Tibial nerve (tissue), 4 donors: ENCODE measurements at regions not wholly inside any gene's neighbourhood (a gene's known extent, or its start where the extent isn't known, plus 50 kb on each side); places are given as distances from the start of the nearest gene placed in this dataset.
"Not testable (repeated sequence)": the region's sequence is repeated elsewhere in the genome, so short reads cannot be mapped to it uniquely, and the experiment has no call there.

Source experiments
- DNase-seq, 2 donors: peaks; one replicate each; pipeline ENCODE4 v3.0.0-alpha.2; 2019; ENCODE audit warnings: low spot score in 2 of 2
- H3K27ac ChIP-seq, 4 donors: fragments of 200-600 bp; sonication (generic) in 3 of 4; one replicate each; pipeline ENCODE4 v1.5.1; 2017 to 2019; ENCODE audit warnings: mild to moderate bottlenecking in 1 of 4
- H3K27me3 ChIP-seq, 2 donors: fragments of 200-600 bp; sonication (generic) in 1 of 2; one replicate each; pipeline versions ENCODE4 v1.5.1 to v1.6.0; 2017 to 2019
- H3K36me3 ChIP-seq, 3 donors: fragments of 200-600 bp; sonication (generic); one replicate each; pipeline ENCODE4 v1.5.1; 2018 to 2019
- H3K4me1 ChIP-seq, 4 donors: fragments of 200-600 bp; sonication (generic) in 3 of 4; one replicate each; pipeline ENCODE4 v1.5.1; 2017 to 2019
- H3K4me3 ChIP-seq, 4 donors: fragments of 200-600 bp; sonication (generic) in 3 of 4; one replicate each; pipeline ENCODE4 v1.5.1; 2017 to 2019; ENCODE audit warnings: mild to moderate bottlenecking in 1 of 4, moderate library complexity in 1 of 4
- H3K9me3 ChIP-seq, 4 donors: fragments of 200-600 bp; sonication (generic) in 3 of 4; one replicate each; pipeline ENCODE4 v1.5.1; 2017 to 2019
- CTCF ChIP-seq, 5 experiments: fragments of 200-600 bp in 3 of 5; fragments of 450-650 bp in 2 of 5; sonication (generic) in 3 of 5; IDR thresholded peaks; one replicate each; pipeline ENCODE4 v1.5.1; 2016 to 2019; ENCODE audit warnings: antibody characterized with exemption in 5 of 5, mild to moderate bottlenecking in 3 of 5, moderate library complexity in 2 of 5
- EP300 ChIP-seq, 2 donors: sonication (generic); formaldehyde crosslinking; IDR thresholded peaks; one replicate each; pipeline ENCODE4 v1.6.1; 2017; ENCODE audit warnings: antibody characterized with exemption in 2 of 2, mild to moderate bottlenecking in 1 of 2
- POLR2A ChIP-seq, 2 donors: fragments of 450-650 bp; IDR thresholded peaks; one replicate each; pipeline ENCODE4 v1.6.1; 2017; ENCODE audit warnings: antibody characterized with exemption in 2 of 2, mild to moderate bottlenecking in 2 of 2, moderate library complexity in 2 of 2
- WGBS, 2 donors: methylation state at CpG; one replicate each; pipeline ENCODE4 v1.1.5; 2018; 5-methylcytosine and 5-hydroxymethylcytosine counted together

- H3K27me3 ChIP-seq, result no peaks in the 10 kb centered on the region
- H3K27ac ChIP-seq, result no peak overlapping the region
- H3K9me3 ChIP-seq, result peaks cover 0 to 14% (median 0%) of the 10 kb centered on the region in 4 donors
- H3K4me3 ChIP-seq, result no peak overlapping the region
- no peaks in the 10 kb centered on the region for H3K4me1 ChIP-seq
- no peak for TF ChIP-seq POLR2A (IDR thresholded peaks at IDR 0.05)
- TF ChIP-seq CTCF (IDR thresholded peaks at IDR 0.05), result no peak
- TF ChIP-seq EP300 (IDR thresholded peaks at IDR 0.05), result no peak
- 81 to 88% methylated on average over 4 of the region's 4 CpGs for WGBS, 2 donors
- no peak for DNase-seq
- no peaks in the 10 kb centered on the region for H3K36me3 ChIP-seq
Observed at GRCh38 chr5:89053547-89053946, 170.6 kb upstream of the MEF2C start.

- peaks cover 0 to 14% (median 0%) of the 10 kb centered on the region in 4 donors for H3K9me3 ChIP-seq
- DNase-seq, H3K27ac ChIP-seq, H3K4me1 ChIP-seq, H3K4me3 ChIP-seq, H3K36me3 ChIP-seq, H3K27me3 ChIP-seq: not testable (repeated sequence)
- 93 to 99% methylated on average over 5 of the region's 5 CpGs for WGBS, 2 donors
Observed at GRCh38 chr5:89050062-89050461, 167.1 kb upstream of the MEF2C start.

GRCh38 chr5:89047571-89047970 lies 164.6 kb upstream of the MEF2C start:
- H3K27ac ChIP-seq, result no peak overlapping the region
- H3K36me3 ChIP-seq, result no peaks in the 10 kb centered on the region
- peaks cover 0 to 14% (median 0%) of the 10 kb centered on the region in 4 donors for H3K9me3 ChIP-seq
- no peaks in the 10 kb centered on the region for H3K27me3 ChIP-seq
- TF ChIP-seq EP300 (IDR thresholded peaks at IDR 0.05), result no peak
- TF ChIP-seq POLR2A (IDR thresholded peaks at IDR 0.05), result no peak
- H3K4me1 ChIP-seq, result no peaks in the 10 kb centered on the region
- no peak for DNase-seq
- H3K4me3 ChIP-seq, result no peak overlapping the region
- WGBS, 2 donors, result 88 to 96% methylated on average over 1 of the region's 1 CpG

GRCh38 chr5:89045216-89045615 lies 162.2 kb upstream of the MEF2C start:
- no peaks in the 10 kb centered on the region for H3K36me3 ChIP-seq
- no peak overlapping the region for H3K4me3 ChIP-seq
- no peaks in the 10 kb centered on the region for H3K4me1 ChIP-seq
- no peak overlapping the region for H3K27ac ChIP-seq
- peaks cover 0 to 4% (median 0%) of the 10 kb centered on the region in 4 donors for H3K9me3 ChIP-seq
- DNase-seq, result no peak
- TF ChIP-seq EP300 (IDR thresholded peaks at IDR 0.05), result no peak
- TF ChIP-seq POLR2A (IDR thresholded peaks at IDR 0.05), result no peak
- no peak for TF ChIP-seq CTCF (IDR thresholded peaks at IDR 0.05)
- H3K27me3 ChIP-seq, result no peaks in the 10 kb centered on the region
- WGBS, 2 donors, result 90 to 92% methylated on average over 3 of the region's 3 CpGs

- Histone ChIP-seq H3K27me3 (no peaks in the 10 kb centered on the region), H3K36me3 (no peaks in the 10 kb centered on the region), H3K4me1 (no peaks in the 10 kb centered on the region), H3K9me3 (no peaks in the 10 kb centered on the region), H3K4me3 (no peak overlapping the region), H3K27ac (no peak overlapping the region)
- 56 to 67% methylated on average over 5 of the region's 5 CpGs for WGBS, 2 donors
- TF ChIP-seq CTCF (IDR thresholded peaks at IDR 0.05), result no peak
- no peak for DNase-seq
Observed at GRCh38 chr5:89044674-89045200, 161.8 kb upstream of the MEF2C start.

- no peak for DNase-seq
- Histone ChIP-seq H3K27me3 (no peaks in the 10 kb centered on the region), H3K36me3 (no peaks in the 10 kb centered on the region), H3K9me3 (no peaks in the 10 kb centered on the region), H3K4me1 (no peaks in the 10 kb centered on the region), H3K27ac (no peak overlapping the region), H3K4me3 (no peak overlapping the region)
- TF ChIP-seq CTCF (IDR thresholded peaks at IDR 0.05) (no peak), EP300 (IDR thresholded peaks at IDR 0.05) (no peak)
- WGBS, 2 donors, result 42 to 47% methylated on average over 1 of the region's 1 CpG
Observed at GRCh38 chr5:89043676-89044075, 160.7 kb upstream of the MEF2C start.
